HG03139 (cell line): ENCODE measurements at regions not wholly inside any gene's neighbourhood (a gene's known extent, or its start where the extent isn't known, plus 50 kb on each side); places are given as distances from the start of the nearest gene placed in this dataset.
"Not testable (repeated sequence)": the region's sequence is repeated elsewhere in the genome, so short reads cannot be mapped to it uniquely, and the experiment has no call there.

Experiments
- ATAC-seq: cut with Tn5 transposase; IDR thresholded peaks from one replicate; pipeline ENCODE4 v1.9.1; 2021; ENCODE audit not compliant: unreplicated experiment

DNA sequence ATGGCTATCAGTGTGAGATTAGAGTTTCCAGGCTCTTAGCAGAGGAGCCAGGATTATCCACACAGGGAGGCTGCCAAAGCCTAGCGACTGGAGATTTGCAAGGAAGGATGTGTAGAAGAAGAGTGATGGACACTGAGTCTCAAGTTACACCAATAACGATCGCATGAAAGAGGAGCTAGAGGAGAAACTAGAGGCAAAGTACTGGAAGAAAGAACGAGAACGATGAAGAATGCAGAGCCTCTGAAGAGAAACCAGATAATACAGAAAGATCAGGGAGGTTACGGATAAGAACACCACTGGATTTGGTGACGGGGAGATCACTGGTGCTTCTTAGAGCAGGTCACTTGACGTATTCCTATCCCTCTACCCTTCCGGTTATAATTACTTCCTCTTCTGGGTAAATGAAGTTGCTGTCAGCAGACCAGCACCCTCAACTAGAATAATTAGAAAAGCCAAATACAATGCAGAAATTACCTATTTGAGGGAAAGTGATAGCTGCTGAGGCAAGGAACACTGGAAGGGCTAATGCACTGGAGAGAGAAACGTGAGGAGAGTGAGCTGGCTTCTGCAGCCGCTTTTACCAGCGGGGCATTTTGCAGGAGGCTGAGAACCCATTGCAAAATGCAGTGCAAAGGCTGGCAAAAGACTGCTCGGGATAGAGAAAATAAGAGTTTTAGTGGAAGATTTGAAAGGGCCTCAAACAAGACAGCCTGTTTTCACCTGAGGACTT, 93.1 kb upstream of the HIF1A start:
- no peak for ATAC-seq

- no peak for ATAC-seq
These were observed 92.6 kb upstream of the HIF1A start for GRCh38 chr14:61602733-61603077.

GRCh38 chr14:61603736-61604135, 91.6 kb upstream of the HIF1A start:
- ATAC-seq: no peak

DNA sequence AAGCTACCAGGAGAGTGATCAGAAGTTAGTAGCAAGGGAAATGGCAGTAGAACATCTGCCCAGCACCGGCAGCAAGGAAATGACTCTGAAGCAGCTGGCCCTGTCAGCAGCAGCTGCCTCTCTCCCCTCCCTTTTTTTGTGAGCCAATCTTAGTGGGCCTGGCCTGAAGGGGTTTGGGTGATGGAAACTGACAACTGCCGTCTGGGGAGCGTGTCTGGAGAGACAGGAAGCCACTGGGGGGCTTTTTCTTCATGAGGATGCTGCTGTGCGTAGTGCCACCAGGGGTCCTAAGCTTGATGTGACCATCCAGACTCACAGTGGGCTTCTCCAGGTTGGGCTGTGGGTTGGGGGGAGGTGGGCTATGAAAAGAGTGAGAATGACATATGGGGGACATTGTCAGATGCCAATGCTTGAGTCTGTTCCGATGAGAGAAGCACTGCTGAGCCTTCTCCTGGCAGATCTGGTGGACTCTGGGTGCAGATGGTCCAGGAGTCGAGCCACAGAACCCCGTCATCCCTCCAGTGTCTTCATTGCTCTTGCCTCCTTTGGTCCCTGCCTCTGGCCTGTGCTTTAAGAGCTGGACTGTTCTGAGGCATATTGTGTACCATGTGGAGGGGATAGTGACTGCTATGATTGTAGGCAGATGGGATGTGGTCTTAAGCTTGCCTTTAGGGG, 87.6 kb upstream of the HIF1A start:
- ATAC-seq: no peak

- ATAC-seq: no peak
These were observed 86.8 kb upstream of the HIF1A start for GRCh38 chr14:61608245-61609165.

- no peak for ATAC-seq
These were observed 86.0 kb upstream of the HIF1A start for GRCh38 chr14:61609191-61609843.

- ATAC-seq: no peak
These were observed 85.4 kb upstream of the HIF1A start for GRCh38 chr14:61609884-61610283.

DNA sequence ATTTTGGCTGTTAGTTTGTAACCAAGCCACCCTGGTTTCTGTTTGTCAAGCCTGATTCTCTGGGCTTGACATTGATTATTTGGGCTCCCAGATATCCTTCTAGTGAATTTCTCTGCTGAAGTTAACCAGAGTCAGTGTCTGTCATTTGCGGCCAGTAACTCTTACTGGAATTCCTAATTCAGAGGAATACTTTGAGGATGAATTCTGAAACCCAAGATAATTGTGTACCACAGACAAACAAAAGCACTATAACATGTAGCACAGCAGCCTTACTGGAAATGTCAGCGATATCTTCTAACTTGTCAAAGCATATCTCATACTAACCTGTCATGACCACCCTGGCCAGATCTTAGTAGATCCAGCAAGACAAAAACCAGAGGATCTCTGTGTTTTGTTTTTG, 84.4 kb upstream of the HIF1A start:
- no peak for ATAC-seq

DNA sequence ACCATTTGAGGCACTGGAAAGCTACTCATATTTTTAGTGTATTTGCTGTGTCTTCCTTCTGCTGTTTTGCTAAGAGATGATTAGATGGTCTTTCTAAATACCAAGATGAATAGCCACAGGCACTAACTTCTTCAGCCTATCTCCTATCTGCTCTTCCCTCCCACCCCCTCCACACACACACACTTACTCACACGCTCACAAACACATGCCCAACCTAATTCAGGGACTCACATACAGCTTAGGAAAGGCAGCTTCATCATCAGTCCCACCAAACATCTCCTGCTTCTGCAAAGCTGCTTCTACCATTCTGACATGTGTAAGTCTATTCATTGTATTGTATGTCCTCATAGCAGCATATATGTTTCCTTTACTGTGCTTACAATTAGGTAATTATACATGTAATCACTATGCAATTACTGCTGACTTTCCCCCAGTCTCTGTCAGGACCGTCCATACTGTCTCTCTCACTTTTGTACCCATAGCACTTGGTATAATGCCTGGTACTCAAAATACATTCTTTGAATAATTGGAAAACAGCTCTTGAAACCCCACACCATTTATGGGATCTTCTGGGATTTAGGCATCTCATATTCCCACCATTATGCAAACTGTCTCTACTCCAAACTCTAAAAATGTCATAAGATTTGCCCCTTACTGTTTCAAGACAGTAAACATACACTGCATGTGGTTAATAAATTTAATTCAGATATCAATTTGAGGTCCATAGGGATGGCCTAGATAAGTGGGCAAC, 83.3 kb upstream of the HIF1A start:
- ATAC-seq: no peak

GRCh38 chr14:61613006-61613405, 82.3 kb upstream of the HIF1A start:
- not testable (repeated sequence) for ATAC-seq

GRCh38 chr14:61614693-61615092, 80.6 kb upstream of the HIF1A start:
- ATAC-seq: no peak

- ATAC-seq: no peak
These were observed 79.4 kb upstream of the HIF1A start for GRCh38 chr14:61615743-61616523.

DNA sequence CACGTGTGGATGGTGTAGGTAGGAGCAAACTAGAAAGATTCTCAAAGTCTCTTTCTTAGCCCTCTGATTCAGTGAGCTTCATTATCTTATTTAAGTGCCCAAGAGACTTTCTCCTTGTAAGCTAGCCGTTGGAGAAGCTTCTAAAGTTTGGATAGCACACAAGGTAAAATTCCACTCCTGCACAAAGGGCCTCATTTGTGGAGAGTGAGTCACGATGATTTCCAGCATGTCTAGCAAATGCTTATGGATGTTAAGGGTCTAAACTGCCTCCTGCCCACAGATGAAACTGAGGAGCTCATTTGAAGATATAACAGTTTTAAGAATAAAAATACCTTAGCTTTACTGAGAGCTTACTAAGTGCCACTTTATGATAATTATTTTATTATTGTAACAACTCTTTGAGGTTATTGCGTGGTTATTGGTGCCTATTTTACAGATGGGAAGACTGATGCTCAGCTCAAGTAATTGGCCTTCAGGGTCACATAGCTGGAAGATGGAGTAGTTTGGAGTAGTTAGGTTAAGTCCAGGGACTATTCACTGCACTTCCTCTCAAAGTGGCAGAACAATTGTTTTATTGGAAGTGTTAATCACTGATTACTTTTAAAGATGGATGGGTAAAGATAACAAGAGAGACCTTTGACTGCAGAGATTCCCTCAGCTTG, 78.7 kb upstream of the HIF1A start:
- ATAC-seq: no peak

DNA sequence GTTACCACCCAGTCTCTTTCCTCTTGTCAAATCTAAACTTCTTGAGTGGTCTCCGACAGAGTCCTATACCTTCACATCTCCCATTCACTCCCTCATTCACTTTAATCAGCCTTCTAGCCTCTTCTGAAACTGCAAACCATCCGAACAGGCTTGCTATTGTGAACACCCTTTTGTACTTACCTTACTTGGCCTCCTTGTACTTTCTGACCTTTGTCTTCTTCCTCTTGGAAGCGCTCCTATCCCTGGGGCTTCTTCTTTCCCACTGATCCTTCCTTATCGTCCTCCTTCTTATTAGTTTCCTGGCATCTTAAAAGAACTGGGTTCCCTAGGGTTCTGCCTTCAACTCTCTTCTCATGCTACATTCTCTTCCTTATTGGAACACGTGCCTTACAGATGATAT, 76.9 kb upstream of the HIF1A start:
- ATAC-seq: no peak

DNA sequence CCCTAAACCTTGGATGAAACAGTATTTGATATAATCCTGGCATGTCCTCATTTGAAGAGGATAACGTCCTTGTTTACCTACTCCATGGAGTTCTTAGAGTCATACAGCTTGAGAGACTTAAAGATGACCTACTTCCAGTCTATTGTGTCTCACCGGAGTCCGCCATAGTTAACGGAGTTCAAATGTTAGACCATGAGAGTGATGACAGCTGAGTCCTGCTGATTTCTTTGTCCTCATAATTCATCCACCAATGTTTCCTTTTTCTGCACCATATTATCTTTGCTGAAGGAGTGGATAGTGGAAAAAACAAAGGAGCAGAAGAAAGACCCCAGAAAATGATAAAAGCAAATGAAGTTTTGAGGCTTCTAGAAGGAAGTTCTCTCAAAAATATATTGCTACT, 75.8 kb upstream of the HIF1A start:
- no peak for ATAC-seq

- ATAC-seq: no peak
These were observed 75.0 kb upstream of the HIF1A start for GRCh38 chr14:61620130-61620946.

DNA sequence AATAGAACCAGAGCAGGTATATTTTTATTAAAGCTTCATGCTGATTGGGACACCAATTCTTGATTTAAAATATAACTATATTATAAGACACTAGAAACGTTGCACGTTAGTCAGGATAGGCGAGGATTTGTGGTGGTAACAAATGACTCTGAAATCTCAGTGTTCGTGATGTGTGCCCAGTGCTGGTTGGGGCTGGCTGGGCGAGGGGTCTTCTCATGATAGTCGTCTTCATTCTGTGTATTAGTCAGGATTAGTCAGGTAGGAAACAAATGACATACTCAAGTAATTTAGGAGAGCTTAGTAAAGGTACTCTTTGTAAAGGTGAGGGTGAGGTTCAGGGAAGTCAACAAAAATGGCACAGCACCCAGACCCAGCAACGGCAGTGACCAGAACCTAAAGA, 73.9 kb upstream of the HIF1A start:
- ATAC-seq: no peak

- no peak for ATAC-seq
These were observed 73.3 kb upstream of the HIF1A start for GRCh38 chr14:61622051-61622450.
